ENCODE measurements at regions not wholly inside any gene's neighbourhood (a gene's known extent, or its start where the extent isn't known, plus 50 kb on each side); places are given as distances from the start of the nearest gene placed in this dataset.

GRCh38 chr5:174222891-174223290 lies 177.4 kb downstream of the NSG2 start:
- Mint-ChIP-seq H3K9me3 (peaks cover 0 to 6% (median 3%) of the 10 kb centered on the region in 7 donors), H3K27me3 (ENCODE audit: low read depth in 3 of 3) (peaks cover 0 to 6% (median 3%) of the 10 kb centered on the region in 3 donors), H3K4me1 (no peaks in the 10 kb centered on the region), H3K4me3 (no peak overlapping the region), H3K27ac (no peak overlapping the region), H3K36me3 (no peaks in the 10 kb centered on the region)
- no peak overlapping the region for H3K27ac ChIP-seq (ENCODE audit: low read depth in 1 of 2, low read length in 2 of 2)
- intact Hi-C loops (cut with micrococcal nuclease), result no loop called here
- no peaks in the 10 kb centered on the region for H3K27me3 ChIP-seq (ENCODE audit: control insufficient read depth in 2 of 2, insufficient read depth in 2 of 2, low read length in 2 of 2)
- H3K4me2 ChIP-seq (replicated peaks; ENCODE audit: extremely low read depth, low read length, poor library complexity, severe bottlenecking), result no peak overlapping the region
- no peak overlapping the region for H3K9ac ChIP-seq (ENCODE audit: insufficient read depth, low read length, poor library complexity, severe bottlenecking)
- no peak for TF ChIP-seq CTCF (IDR thresholded peaks at IDR 0.05)
- no peaks in the 10 kb centered on the region for H4K20me1 ChIP-seq (ENCODE audit: insufficient read depth, low read length)
- DNase-seq, result no peak
- H3K9me3 ChIP-seq (replicated peaks in 1 of 2; ENCODE audit: control insufficient read depth in 1 of 2, insufficient read depth in 1 of 2, low read length in 2 of 2), result peaks cover 0 to under 1% of the 10 kb centered on the region in 2 donors
- 81% methylated on average over 2 of the region's 5 CpGs for WGBS (ENCODE audit: insufficient coverage)
- no peak overlapping the region for H3K4me3 ChIP-seq (replicated peaks in 1 of 3; ENCODE audit: low read depth in 2 of 3, low read length in 3 of 3)
- H2AFZ ChIP-seq (ENCODE audit: insufficient read depth, low read depth, low read length, poor library complexity, severe bottlenecking), result no peak overlapping the region
- no peaks in the 10 kb centered on the region for H3K79me2 ChIP-seq (ENCODE audit: insufficient read depth, low read length)
- no peaks in the 10 kb centered on the region for H3K4me1 ChIP-seq (ENCODE audit: control insufficient read depth in 1 of 2, insufficient read depth in 2 of 2, low read length in 2 of 2)
- H3K36me3 ChIP-seq (replicated peaks in 1 of 2; ENCODE audit: control insufficient read depth in 1 of 2, insufficient read depth in 2 of 2, low read length in 2 of 2), result no peaks in the 10 kb centered on the region

- intact Hi-C loops (cut with micrococcal nuclease), result no loop called here
- no peak overlapping the region for H3K9ac ChIP-seq (ENCODE audit: insufficient read depth, low read length, poor library complexity, severe bottlenecking)
- H3K4me3 ChIP-seq (replicated peaks in 1 of 3; ENCODE audit: low read depth in 2 of 3, low read length in 3 of 3), result no peak overlapping the region
- Mint-ChIP-seq H3K27me3 (ENCODE audit: low read depth in 3 of 3) (peaks cover 0 to 4% (median 3%) of the 10 kb centered on the region in 3 donors), H3K4me3 (no peak overlapping the region), H3K4me1 (no peaks in the 10 kb centered on the region), H3K36me3 (no peaks in the 10 kb centered on the region), H3K9me3 (peaks cover 0 to 3% (median under 1%) of the 10 kb centered on the region in 7 donors), H3K27ac (no peak overlapping the region)
- no peaks in the 10 kb centered on the region for H3K27me3 ChIP-seq (ENCODE audit: control insufficient read depth in 2 of 2, insufficient read depth in 2 of 2, low read length in 2 of 2)
- no peak overlapping the region for H3K4me2 ChIP-seq (replicated peaks; ENCODE audit: extremely low read depth, low read length, poor library complexity, severe bottlenecking)
- no peaks in the 10 kb centered on the region for H3K79me2 ChIP-seq (ENCODE audit: insufficient read depth, low read length)
- WGBS (ENCODE audit: insufficient coverage), result 11% methylated on average over 9 of the region's 12 CpGs
- no peaks in the 10 kb centered on the region for H4K20me1 ChIP-seq (ENCODE audit: insufficient read depth, low read length)
- DNase-seq, result no peak
- no peak for TF ChIP-seq CTCF (IDR thresholded peaks at IDR 0.05)
- no peaks in the 10 kb centered on the region for H3K9me3 ChIP-seq (replicated peaks in 1 of 2; ENCODE audit: control insufficient read depth in 1 of 2, insufficient read depth in 1 of 2, low read length in 2 of 2)
- H3K36me3 ChIP-seq (replicated peaks in 1 of 2; ENCODE audit: control insufficient read depth in 1 of 2, insufficient read depth in 2 of 2, low read length in 2 of 2), result no peaks in the 10 kb centered on the region
- no peak overlapping the region for H2AFZ ChIP-seq (ENCODE audit: insufficient read depth, low read depth, low read length, poor library complexity, severe bottlenecking)
- no peak overlapping the region for H3K27ac ChIP-seq (ENCODE audit: low read depth in 1 of 2, low read length in 2 of 2)
- H3K4me1 ChIP-seq (ENCODE audit: control insufficient read depth in 1 of 2, insufficient read depth in 2 of 2, low read length in 2 of 2), result no peaks in the 10 kb centered on the region
Measured at GRCh38 chr5:174223355-174223754, 177.8 kb downstream of the NSG2 start.

All from CD14-positive monocyte (primary cell).